NCI-H524 treated with DMSO at 0.1 percent for 48 hours (cell line): ENCODE measurements at regions not wholly inside any gene's neighbourhood (a gene's known extent, or its start where the extent isn't known, plus 50 kb on each side); places are given as distances from the start of the nearest gene placed in this dataset.
"Not testable (repeated sequence)": the region's sequence is repeated elsewhere in the genome, so short reads cannot be mapped to it uniquely, and the experiment has no call there.

ENCODE experiments used
- DNase-seq: peaks from one replicate; lab custom pipeline; 2025; lab: John Stamatoyannopoulos, UW

- no peak for DNase-seq
These were observed 402.4 kb downstream of the TMEM114 start for GRCh38 chr16:8187782-8188372.

GRCh38 chr16:8184854-8185253, 405.5 kb downstream of the TMEM114 start:
- DNase-seq = no peak

- no peak for DNase-seq
These were observed 406.9 kb downstream of the TMEM114 start for GRCh38 chr16:8183176-8184099.

GRCh38 chr16:8182761-8183160, 407.6 kb downstream of the TMEM114 start:
- DNase-seq = no peak

- no peak for DNase-seq
These were observed 410.7 kb downstream of the TMEM114 start for GRCh38 chr16:8179615-8180014.

GRCh38 chr16:8178271-8178670, 412.0 kb downstream of the TMEM114 start:
- DNase-seq = no peak

- no peak for DNase-seq
These were observed 414.9 kb downstream of the TMEM114 start for GRCh38 chr16:8175411-8175810.

GRCh38 chr16:8173111-8173644, 417.1 kb downstream of the TMEM114 start:
- DNase-seq = peak; percentile 1

- no peak for DNase-seq
These were observed 417.8 kb downstream of the TMEM114 start for GRCh38 chr16:8172551-8172950.

- no peak for DNase-seq
These were observed 422.3 kb downstream of the TMEM114 start for GRCh38 chr16:8168016-8168415.

- DNase-seq = no peak
These were observed 422.9 kb downstream of the TMEM114 start for GRCh38 chr16:8167436-8167835.

- no peak for DNase-seq
These were observed 432.3 kb downstream of the TMEM114 start for GRCh38 chr16:8158051-8158450.

GRCh38 chr16:8155275-8155674, 435.0 kb downstream of the TMEM114 start:
- DNase-seq = no peak

- no peak for DNase-seq
These were observed 443.9 kb downstream of the TMEM114 start for GRCh38 chr16:8146256-8147012.

- DNase-seq = no peak
These were observed 451.6 kb downstream of the TMEM114 start for GRCh38 chr16:8138666-8139065.

- DNase-seq = no peak
These were observed 452.7 kb downstream of the TMEM114 start for GRCh38 chr16:8137606-8138005.

GRCh38 chr16:8130197-8130596, 460.1 kb downstream of the TMEM114 start:
- DNase-seq = no peak

- no peak for DNase-seq
These were observed 463.2 kb downstream of the TMEM114 start for GRCh38 chr16:8127070-8127469.

- DNase-seq = no peak
These were observed 464.0 kb downstream of the TMEM114 start for GRCh38 chr16:8126313-8126712.

- no peak for DNase-seq
These were observed 470.3 kb downstream of the TMEM114 start for GRCh38 chr16:8120001-8120400.

GRCh38 chr16:8115814-8116213, 474.5 kb downstream of the TMEM114 start:
- no peak for DNase-seq

- DNase-seq = not testable (repeated sequence)
These were observed 475.4 kb downstream of the TMEM114 start for GRCh38 chr16:8114941-8115340.
